ENCODE measurements at regions not wholly inside any gene's neighbourhood (a gene's known extent, or its start where the extent isn't known, plus 50 kb on each side); places are given as distances from the start of the nearest gene placed in this dataset.

DNA sequence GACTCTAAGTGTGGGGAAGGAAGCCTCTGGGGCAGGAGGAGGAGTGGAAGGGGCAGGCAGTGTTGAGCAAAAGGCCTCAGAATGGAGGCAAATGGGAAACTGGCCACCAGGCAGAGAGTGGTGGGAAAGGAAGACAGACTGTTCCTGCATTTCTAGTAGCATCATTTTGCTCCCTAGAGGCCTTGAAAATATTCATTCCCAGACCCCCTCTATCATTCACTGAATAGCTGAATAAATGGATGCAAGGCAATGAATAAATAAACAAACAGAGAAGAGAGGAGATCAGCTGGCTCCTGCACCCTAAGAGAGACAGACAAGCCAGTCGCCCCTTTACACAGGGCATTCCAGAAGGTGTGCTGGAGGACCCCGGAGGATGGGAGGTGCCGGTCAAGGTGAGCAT is 511.9 kb downstream of the BCOR start:
- in situ Hi-C loops (cut with MboI; ENCODE audit: low sequenced_read_pairs) (no loop called here), dilution Hi-C loops (cut with HindIII; ENCODE audit: low sequenced_read_pairs, unreplicated experiment) (no loop called here), intact Hi-C loops (cut with micrococcal nuclease) (no loop called here)
- DNase-seq (no peak), ATAC-seq (ENCODE audit: low read depth) (no peak)
- no TSS peak for BruUV-seq (replicated peaks)
- H3K4me1 ChIP-seq (ENCODE audit: control insufficient read depth, insufficient read depth, low read length): no peaks in the 10 kb centered on the region
- ChIA-PET POLR2A (ENCODE audit: unreplicated experiment) (no interaction called here), CTCF (no interaction called here)
- H4K5ac ChIP-seq (ENCODE audit: low read depth, low read length): no peak overlapping the region
- H3K79me1 ChIP-seq (ENCODE audit: low read depth in 1 of 2, low read length in 2 of 2): no peaks in the 10 kb centered on the region
- WGBS, 2 experiments (ENCODE audit: extremely low coverage in 2 of 2, insufficient read length in 1 of 2): 100% methylated on average over 2 of the region's 3 CpGs; no CpG with 5 or more reads in 1 of the 2 experiments
- H2BK15ac ChIP-seq (ENCODE audit: low read depth, low read length): no peak overlapping the region
- no peak overlapping the region for H3K18ac ChIP-seq (ENCODE audit: low read depth, low read length)
- no peak overlapping the region for H3K4ac ChIP-seq (ENCODE audit: low read depth, low read length)
- no peak overlapping the region for H2AK9ac ChIP-seq (replicated peaks; ENCODE audit: low read depth, low read length, poor library complexity)
- no peak overlapping the region for H3K56ac ChIP-seq (ENCODE audit: extremely low read depth, insufficient read depth, low read length)
- peaks cover 15% of the 10 kb centered on the region for H3K27me3 ChIP-seq (ENCODE audit: control insufficient read depth, insufficient read depth, low read length)
- no peak overlapping the region for H2AK5ac ChIP-seq (ENCODE audit: low read depth, low read length)
- no peaks in the 10 kb centered on the region for H3K9me1 ChIP-seq (ENCODE audit: insufficient read depth, low read length)
- H3K4me3 ChIP-seq (ENCODE audit: insufficient read depth, low read depth, low read length): no peak overlapping the region
- TF ChIP-seq FOS (IDR thresholded peaks at IDR 0.05; ENCODE audit: low read depth, low read length) (no peak), RAD21 (IDR thresholded peaks at IDR 0.05; ENCODE audit: low read length) (no peak), SMC3 (IDR thresholded peaks at IDR 0.05; ENCODE audit: low read depth, low read length) (no peak), CTCF (conservative IDR thresholded peaks at IDR 0.05; ENCODE audit: low read depth, low read length) (no peak), NFE2L2 (IDR thresholded peaks at IDR 0.05; ENCODE audit: low read depth, low read length) (no peak), RCOR1 (IDR thresholded peaks at IDR 0.05; ENCODE audit: insufficient replicate concordance, low read length) (no peak), MXI1 (IDR thresholded peaks at IDR 0.05; ENCODE audit: borderline replicate concordance, low read depth, low read length) (no peak), CEBPB (IDR thresholded peaks at IDR 0.05; ENCODE audit: low read depth, low read length) (no peak)
- TF ChIP-seq, protein P1, sequence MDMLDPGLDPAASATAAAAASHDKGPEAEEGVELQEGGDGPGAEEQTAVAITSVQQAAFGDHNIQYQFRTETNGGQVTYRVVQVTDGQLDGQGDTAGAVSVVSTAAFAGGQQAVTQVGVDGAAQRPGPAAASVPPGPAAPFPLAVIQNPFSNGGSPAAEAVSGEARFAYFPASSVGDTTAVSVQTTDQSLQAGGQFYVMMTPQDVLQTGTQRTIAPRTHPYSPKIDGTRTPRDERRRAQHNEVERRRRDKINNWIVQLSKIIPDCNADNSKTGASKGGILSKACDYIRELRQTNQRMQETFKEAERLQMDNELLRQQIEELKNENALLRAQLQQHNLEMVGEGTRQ (IDR thresholded peaks at IDR 0.05; ENCODE audit: low read depth, low read length): no peak
- no peak overlapping the region for H2BK20ac ChIP-seq (ENCODE audit: low read depth, low read length)
- H3K4me2 ChIP-seq (ENCODE audit: low read depth, low read length): no peak overlapping the region
- no peak overlapping the region for H2AFZ ChIP-seq (replicated peaks; ENCODE audit: low read length, poor library complexity)
- no peak overlapping the region for H2BK120ac ChIP-seq (ENCODE audit: low read depth, low read length)
- no peak overlapping the region for H3K27ac ChIP-seq (ENCODE audit: insufficient read depth, low read length)
- no peak overlapping the region for H4K91ac ChIP-seq (ENCODE audit: insufficient read depth, low read depth, low read length)
- H3K9ac ChIP-seq (ENCODE audit: low read depth, low read length): no peak overlapping the region
- H3K23ac ChIP-seq (ENCODE audit: low read depth, low read length): no peak overlapping the region
- H3K36me3 ChIP-seq (ENCODE audit: control insufficient read depth, insufficient read depth, low read length): no peaks in the 10 kb centered on the region
- H2BK5ac ChIP-seq (ENCODE audit: low read depth, low read length, poor library complexity, severe bottlenecking): no peak overlapping the region
- no peak overlapping the region for H4K8ac ChIP-seq (ENCODE audit: low read depth in 2 of 2, low read length in 2 of 2)
- no peak overlapping the region for H3K14ac ChIP-seq (replicated peaks; ENCODE audit: low read depth, low read length)
- peaks cover 6% of the 10 kb centered on the region for H3K9me3 ChIP-seq (ENCODE audit: control insufficient read depth, insufficient read depth, low read length)
- no peaks in the 10 kb centered on the region for H4K20me1 ChIP-seq (ENCODE audit: insufficient read depth, low read length)

Data from IMR-90 (cell line).